HG02798 (cell line): ENCODE measurements at regions not wholly inside any gene's neighbourhood (a gene's known extent, or its start where the extent isn't known, plus 50 kb on each side); places are given as distances from the start of the nearest gene placed in this dataset.

ENCODE experiments used
- ATAC-seq: cut with Tn5 transposase; IDR thresholded peaks from one replicate; pipeline ENCODE4 v1.9.1; 2021; ENCODE audit warnings: mild to moderate bottlenecking; ENCODE audit not compliant: unreplicated experiment, poor library complexity

GRCh38 chr7:25860275-25861163 is 291.5 kb upstream of the NFE2L3 start:
- no peak for ATAC-seq

GRCh38 chr7:25861164-25861496 is 290.9 kb upstream of the NFE2L3 start:
- ATAC-seq: no peak

GRCh38 chr7:25861601-25862260 is 290.3 kb upstream of the NFE2L3 start:
- no peak for ATAC-seq

- ATAC-seq: peak; percentile 93
Observed at GRCh38 chr7:25862261-25863004, 289.6 kb upstream of the NFE2L3 start.

- ATAC-seq: no peak
Observed at GRCh38 chr7:25863005-25863728, 288.8 kb upstream of the NFE2L3 start.

- no peak for ATAC-seq
Observed at GRCh38 chr7:25863729-25864110, 288.3 kb upstream of the NFE2L3 start.

- ATAC-seq: no peak
Observed at GRCh38 chr7:25864511-25864910, 287.5 kb upstream of the NFE2L3 start.

- no peak for ATAC-seq
Observed at GRCh38 chr7:25864943-25865751, 286.9 kb upstream of the NFE2L3 start.

GRCh38 chr7:25868509-25868908 is 283.5 kb upstream of the NFE2L3 start:
- ATAC-seq: no peak

- no peak for ATAC-seq
Observed at GRCh38 chr7:25870574-25870973, 281.4 kb upstream of the NFE2L3 start.

GRCh38 chr7:25876092-25876491 is 275.9 kb upstream of the NFE2L3 start:
- no peak for ATAC-seq

- peak; percentile 60 for ATAC-seq
Observed at GRCh38 chr7:25877802-25878789, 273.9 kb upstream of the NFE2L3 start.

GRCh38 chr7:25879799-25880198 is 272.2 kb upstream of the NFE2L3 start:
- ATAC-seq: no peak

- ATAC-seq: no peak
Observed at GRCh38 chr7:25881317-25882037, 270.5 kb upstream of the NFE2L3 start.

- ATAC-seq: no peak
Observed at GRCh38 chr7:25882151-25882773, 269.7 kb upstream of the NFE2L3 start.

- no peak for ATAC-seq
Observed at GRCh38 chr7:25884265-25884828, 267.7 kb upstream of the NFE2L3 start.

- ATAC-seq: no peak
Observed at GRCh38 chr7:25885057-25885576, 266.9 kb upstream of the NFE2L3 start.
